ENCODE measurements at regions not wholly inside any gene's neighbourhood (a gene's known extent, or its start where the extent isn't known, plus 50 kb on each side); places are given as distances from the start of the nearest gene placed in this dataset.

DNA sequence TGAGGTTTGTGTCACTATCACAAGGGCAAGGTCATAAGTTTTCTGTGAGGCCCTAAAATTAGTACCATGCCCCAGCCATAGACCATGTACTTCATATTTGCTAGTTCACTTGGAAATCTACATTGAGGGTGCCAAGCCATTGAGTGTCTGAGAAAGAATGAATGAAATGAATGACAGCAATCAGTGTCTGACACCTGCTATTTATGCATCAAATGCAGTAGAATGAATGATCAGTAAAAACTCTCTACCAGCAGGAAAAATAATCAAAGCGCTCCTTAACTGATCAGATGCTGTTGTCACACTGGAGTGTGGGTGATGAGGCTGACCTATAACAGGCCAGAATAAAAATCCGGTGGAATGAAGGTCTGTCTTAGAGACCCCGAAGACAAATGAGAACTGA is 467.9 kb upstream of the B3GAT1 start (continued):
- TF ChIP-seq ZC3H13 (CRISPR knock-in tag; IDR thresholded peaks at IDR 0.05), result no peak
- TF ChIP-seq, protein P1, sequence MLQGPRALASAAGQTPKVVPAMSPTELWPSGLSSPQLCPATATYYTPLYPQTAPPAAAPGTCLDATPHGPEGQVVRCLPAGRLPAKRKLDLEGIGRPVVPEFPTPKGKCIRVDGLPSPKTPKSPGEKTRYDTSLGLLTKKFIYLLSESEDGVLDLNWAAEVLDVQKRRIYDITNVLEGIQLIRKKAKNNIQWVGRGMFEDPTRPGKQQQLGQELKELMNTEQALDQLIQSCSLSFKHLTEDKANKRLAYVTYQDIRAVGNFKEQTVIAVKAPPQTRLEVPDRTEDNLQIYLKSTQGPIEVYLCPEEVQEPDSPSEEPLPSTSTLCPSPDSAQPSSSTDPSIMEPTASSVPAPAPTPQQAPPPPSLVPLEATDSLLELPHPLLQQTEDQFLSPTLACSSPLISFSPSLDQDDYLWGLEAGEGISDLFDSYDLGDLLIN (CRISPR knock-in tag; IDR thresholded peaks at IDR 0.05; ENCODE audit: borderline replicate concordance), result no peak
- TF ChIP-seq, protein P2, sequence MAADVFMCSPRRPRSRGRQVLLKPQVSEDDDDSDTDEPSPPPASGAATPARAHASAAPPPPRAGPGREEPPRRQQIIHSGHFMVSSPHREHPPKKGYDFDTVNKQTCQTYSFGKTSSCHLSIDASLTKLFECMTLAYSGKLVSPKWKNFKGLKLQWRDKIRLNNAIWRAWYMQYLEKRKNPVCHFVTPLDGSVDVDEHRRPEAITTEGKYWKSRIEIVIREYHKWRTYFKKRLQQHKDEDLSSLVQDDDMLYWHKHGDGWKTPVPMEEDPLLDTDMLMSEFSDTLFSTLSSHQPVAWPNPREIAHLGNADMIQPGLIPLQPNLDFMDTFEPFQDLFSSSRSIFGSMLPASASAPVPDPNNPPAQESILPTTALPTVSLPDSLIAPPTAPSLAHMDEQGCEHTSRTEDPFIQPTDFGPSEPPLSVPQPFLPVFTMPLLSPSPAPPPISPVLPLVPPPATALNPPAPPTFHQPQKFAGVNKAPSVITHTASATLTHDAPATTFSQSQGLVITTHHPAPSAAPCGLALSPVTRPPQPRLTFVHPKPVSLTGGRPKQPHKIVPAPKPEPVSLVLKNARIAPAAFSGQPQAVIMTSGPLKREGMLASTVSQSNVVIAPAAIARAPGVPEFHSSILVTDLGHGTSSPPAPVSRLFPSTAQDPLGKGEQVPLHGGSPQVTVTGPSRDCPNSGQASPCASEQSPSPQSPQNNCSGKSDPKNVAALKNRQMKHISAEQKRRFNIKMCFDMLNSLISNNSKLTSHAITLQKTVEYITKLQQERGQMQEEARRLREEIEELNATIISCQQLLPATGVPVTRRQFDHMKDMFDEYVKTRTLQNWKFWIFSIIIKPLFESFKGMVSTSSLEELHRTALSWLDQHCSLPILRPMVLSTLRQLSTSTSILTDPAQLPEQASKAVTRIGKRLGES (CRISPR knock-in tag; IDR thresholded peaks at IDR 0.05; ENCODE audit: borderline replicate concordance), result no peak
- TF ChIP-seq, protein P3, sequence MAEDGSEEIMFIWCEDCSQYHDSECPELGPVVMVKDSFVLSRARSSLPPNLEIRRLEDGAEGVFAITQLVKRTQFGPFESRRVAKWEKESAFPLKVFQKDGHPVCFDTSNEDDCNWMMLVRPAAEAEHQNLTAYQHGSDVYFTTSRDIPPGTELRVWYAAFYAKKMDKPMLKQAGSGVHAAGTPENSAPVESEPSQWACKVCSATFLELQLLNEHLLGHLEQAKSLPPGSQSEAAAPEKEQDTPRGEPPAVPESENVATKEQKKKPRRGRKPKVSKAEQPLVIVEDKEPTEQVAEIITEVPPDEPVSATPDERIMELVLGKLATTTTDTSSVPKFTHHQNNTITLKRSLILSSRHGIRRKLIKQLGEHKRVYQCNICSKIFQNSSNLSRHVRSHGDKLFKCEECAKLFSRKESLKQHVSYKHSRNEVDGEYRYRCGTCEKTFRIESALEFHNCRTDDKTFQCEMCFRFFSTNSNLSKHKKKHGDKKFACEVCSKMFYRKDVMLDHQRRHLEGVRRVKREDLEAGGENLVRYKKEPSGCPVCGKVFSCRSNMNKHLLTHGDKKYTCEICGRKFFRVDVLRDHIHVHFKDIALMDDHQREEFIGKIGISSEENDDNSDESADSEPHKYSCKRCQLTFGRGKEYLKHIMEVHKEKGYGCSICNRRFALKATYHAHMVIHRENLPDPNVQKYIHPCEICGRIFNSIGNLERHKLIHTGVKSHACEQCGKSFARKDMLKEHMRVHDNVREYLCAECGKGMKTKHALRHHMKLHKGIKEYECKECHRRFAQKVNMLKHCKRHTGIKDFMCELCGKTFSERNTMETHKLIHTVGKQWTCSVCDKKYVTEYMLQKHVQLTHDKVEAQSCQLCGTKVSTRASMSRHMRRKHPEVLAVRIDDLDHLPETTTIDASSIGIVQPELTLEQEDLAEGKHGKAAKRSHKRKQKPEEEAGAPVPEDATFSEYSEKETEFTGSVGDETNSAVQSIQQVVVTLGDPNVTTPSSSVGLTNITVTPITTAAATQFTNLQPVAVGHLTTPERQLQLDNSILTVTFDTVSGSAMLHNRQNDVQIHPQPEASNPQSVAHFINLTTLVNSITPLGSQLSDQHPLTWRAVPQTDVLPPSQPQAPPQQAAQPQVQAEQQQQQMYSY (CRISPR knock-in tag; IDR thresholded peaks at IDR 0.05), result no peak

DNA sequence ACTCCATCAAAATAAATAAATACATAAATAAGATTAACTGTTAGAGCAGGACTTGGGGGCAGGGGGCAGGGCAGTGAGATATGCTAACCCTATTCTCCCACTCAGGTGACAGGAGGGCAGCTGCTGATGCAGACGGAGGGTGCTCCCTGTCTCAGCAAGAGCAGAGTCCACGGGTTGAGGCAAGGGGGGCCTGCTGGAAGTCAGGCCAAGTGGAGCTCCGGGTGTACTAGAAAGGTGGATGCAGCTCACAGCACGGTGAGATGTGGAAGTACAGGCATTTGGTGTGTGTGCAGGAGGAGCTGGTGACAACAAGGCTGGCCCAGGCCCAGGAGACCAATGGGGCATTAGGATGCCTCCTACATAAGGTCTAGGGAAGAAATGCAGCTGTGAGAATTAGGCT is 467.3 kb upstream of the B3GAT1 start:
- FAIRE-seq (no peak), ATAC-seq (no peak), DNase-seq (ENCODE audit: low spot score) (no peak)
- Histone ChIP-seq H3K27ac (ENCODE audit: extremely low read length, insufficient read depth, low read length) (no peak overlapping the region), H3K36me3 (replicated peaks in 1 of 2; ENCODE audit: control insufficient read depth in 1 of 2, insufficient read depth in 2 of 2, low read length in 2 of 2) (no peaks in the 10 kb centered on the region), H3K4me2 (ENCODE audit: low read depth, low read length) (no peak overlapping the region), H2AFZ (ENCODE audit: low read length) (no peak overlapping the region), H3K27me3 (ENCODE audit: control insufficient read depth in 1 of 2, insufficient read depth in 2 of 2, low read length in 2 of 2) (peaks cover 0 to 27% of the 10 kb centered on the region in 2 experiments; a peak in 3 of 5 replicates), H3K4me3 (replicated peaks in 1 of 3; ENCODE audit: insufficient read depth in 1 of 3, low read depth in 2 of 3, low read length in 3 of 3) (no peak overlapping the region), H3K9me3 (ENCODE audit: low read length) (no peaks in the 10 kb centered on the region), H3K9ac (ENCODE audit: insufficient read depth, low read depth, low read length) (no peak overlapping the region), H4K20me1 (ENCODE audit: insufficient read depth, low read length) (no peaks in the 10 kb centered on the region), H3K4me1 (ENCODE audit: insufficient read depth, low read length) (no peaks in the 10 kb centered on the region), H3K79me2 (ENCODE audit: insufficient read depth, low read length) (no peaks in the 10 kb centered on the region)
- POLR2A ChIA-PET, result no interaction called here
- no TSS peak for BruUV-seq (replicated peaks)
- intact Hi-C loops (cut with micrococcal nuclease; ENCODE audit: unreplicated experiment), result no loop called here
- WGBS (ENCODE audit: low lambda C conversion rate), result 0% methylated on average over 4 of the region's 4 CpGs
- CTCF ChIA-PET (ENCODE audit: low intra/inter-chr PET ratio, low total read pairs), result no interaction called here
- TF ChIP-seq SRY (CRISPR knock-in tag; IDR thresholded peaks at IDR 0.05) (no peak), RXRB (CRISPR knock-in tag; IDR thresholded peaks at IDR 0.05; ENCODE audit: borderline replicate concordance) (no peak), ZNF496 (CRISPR knock-in tag; IDR thresholded peaks at IDR 0.05; ENCODE audit: insufficient replicate concordance) (no peak)
- TF ChIP-seq, protein P4, sequence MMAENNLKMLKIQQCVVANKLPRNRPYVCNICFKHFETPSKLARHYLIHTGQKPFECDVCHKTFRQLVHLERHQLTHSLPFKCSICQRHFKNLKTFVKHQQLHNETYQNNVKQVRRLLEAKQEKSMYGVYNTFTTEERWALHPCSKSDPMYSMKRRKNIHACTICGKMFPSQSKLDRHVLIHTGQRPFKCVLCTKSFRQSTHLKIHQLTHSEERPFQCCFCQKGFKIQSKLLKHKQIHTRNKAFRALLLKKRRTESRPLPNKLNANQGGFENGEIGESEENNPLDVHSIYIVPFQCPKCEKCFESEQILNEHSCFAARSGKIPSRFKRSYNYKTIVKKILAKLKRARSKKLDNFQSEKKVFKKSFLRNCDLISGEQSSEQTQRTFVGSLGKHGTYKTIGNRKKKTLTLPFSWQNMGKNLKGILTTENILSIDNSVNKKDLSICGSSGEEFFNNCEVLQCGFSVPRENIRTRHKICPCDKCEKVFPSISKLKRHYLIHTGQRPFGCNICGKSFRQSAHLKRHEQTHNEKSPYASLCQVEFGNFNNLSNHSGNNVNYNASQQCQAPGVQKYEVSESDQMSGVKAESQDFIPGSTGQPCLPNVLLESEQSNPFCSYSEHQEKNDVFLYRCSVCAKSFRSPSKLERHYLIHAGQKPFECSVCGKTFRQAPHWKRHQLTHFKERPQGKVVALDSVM (CRISPR knock-in tag; IDR thresholded peaks at IDR 0.05), result no peak
- TF ChIP-seq, protein P5, sequence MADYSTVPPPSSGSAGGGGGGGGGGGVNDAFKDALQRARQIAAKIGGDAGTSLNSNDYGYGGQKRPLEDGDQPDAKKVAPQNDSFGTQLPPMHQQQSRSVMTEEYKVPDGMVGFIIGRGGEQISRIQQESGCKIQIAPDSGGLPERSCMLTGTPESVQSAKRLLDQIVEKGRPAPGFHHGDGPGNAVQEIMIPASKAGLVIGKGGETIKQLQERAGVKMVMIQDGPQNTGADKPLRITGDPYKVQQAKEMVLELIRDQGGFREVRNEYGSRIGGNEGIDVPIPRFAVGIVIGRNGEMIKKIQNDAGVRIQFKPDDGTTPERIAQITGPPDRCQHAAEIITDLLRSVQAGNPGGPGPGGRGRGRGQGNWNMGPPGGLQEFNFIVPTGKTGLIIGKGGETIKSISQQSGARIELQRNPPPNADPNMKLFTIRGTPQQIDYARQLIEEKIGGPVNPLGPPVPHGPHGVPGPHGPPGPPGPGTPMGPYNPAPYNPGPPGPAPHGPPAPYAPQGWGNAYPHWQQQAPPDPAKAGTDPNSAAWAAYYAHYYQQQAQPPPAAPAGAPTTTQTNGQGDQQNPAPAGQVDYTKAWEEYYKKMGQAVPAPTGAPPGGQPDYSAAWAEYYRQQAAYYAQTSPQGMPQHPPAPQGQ (CRISPR knock-in tag; IDR thresholded peaks at IDR 0.05; ENCODE audit: borderline replicate concordance), result no peak
- in situ Hi-C loops (cut with HindIII; ENCODE audit: extremely low pct_ligation_motif_present, low pct_unique_long_range_greater_than_20kb), result no loop called here
